ENCODE measurements at regions not wholly inside any gene's neighbourhood (a gene's known extent, or its start where the extent isn't known, plus 50 kb on each side); places are given as distances from the start of the nearest gene placed in this dataset.
"Not testable (repeated sequence)": the region's sequence is repeated elsewhere in the genome, so short reads cannot be mapped to it uniquely, and the experiment has no call there.

- no peak for DNase-seq
Measured at GRCh38 chr4:156388826-156389225, 435.2 kb upstream of the CTSO start.

- peak; percentile 3 for DNase-seq
Measured at GRCh38 chr4:156378033-156378665, 424.5 kb upstream of the CTSO start.

- DNase-seq = no peak
Measured at GRCh38 chr4:156377036-156377710, 423.5 kb upstream of the CTSO start.

GRCh38 chr4:156374894-156375293 lies 421.2 kb upstream of the CTSO start:
- no peak for DNase-seq

- no peak for DNase-seq
Measured at GRCh38 chr4:156374069-156374468, 420.4 kb upstream of the CTSO start.

- not testable (repeated sequence) for DNase-seq
Measured at GRCh38 chr4:156367502-156367901, 413.8 kb upstream of the CTSO start.

- no peak for DNase-seq
Measured at GRCh38 chr4:156362581-156362980, 408.9 kb upstream of the CTSO start.

GRCh38 chr4:156347412-156348075 lies 393.9 kb upstream of the CTSO start:
- no peak for DNase-seq

- DNase-seq = no peak
Measured at GRCh38 chr4:156346959-156347385, 393.3 kb upstream of the CTSO start.

- no peak for DNase-seq
Measured at GRCh38 chr4:156344397-156344796, 390.7 kb upstream of the CTSO start.

- no peak for DNase-seq
Measured at GRCh38 chr4:156336511-156336910, 382.8 kb upstream of the CTSO start.

GRCh38 chr4:156335721-156336120 lies 382.1 kb upstream of the CTSO start:
- no peak for DNase-seq

- no peak for DNase-seq
Measured at GRCh38 chr4:156330436-156331031, 376.9 kb upstream of the CTSO start.

GRCh38 chr4:156329779-156330178 lies 376.1 kb upstream of the CTSO start:
- DNase-seq = no peak

GRCh38 chr4:156328882-156329281 lies 375.2 kb upstream of the CTSO start:
- no peak for DNase-seq

GRCh38 chr4:156326246-156326645 lies 372.6 kb upstream of the CTSO start:
- no peak for DNase-seq

- DNase-seq = no peak
Measured at GRCh38 chr4:156322592-156322991, 368.9 kb upstream of the CTSO start.

- DNase-seq = no peak
Measured at GRCh38 chr4:156321203-156321602, 367.5 kb upstream of the CTSO start.

- no peak for DNase-seq
Measured at GRCh38 chr4:156313497-156313896, 359.8 kb upstream of the CTSO start.

GRCh38 chr4:156312261-156312847 lies 358.7 kb upstream of the CTSO start:
- no peak for DNase-seq

GRCh38 chr4:156309031-156309430 lies 355.4 kb upstream of the CTSO start:
- no peak for DNase-seq

GRCh38 chr4:156303708-156304107 lies 350.0 kb upstream of the CTSO start:
- DNase-seq = no peak

- DNase-seq = no peak
Measured at GRCh38 chr4:156298230-156298629, 344.6 kb upstream of the CTSO start.

Measured in GDM1 (cell line).